ENCODE measurements at regions not wholly inside any gene's neighbourhood (a gene's known extent, or its start where the extent isn't known, plus 50 kb on each side); places are given as distances from the start of the nearest gene placed in this dataset.

DNA sequence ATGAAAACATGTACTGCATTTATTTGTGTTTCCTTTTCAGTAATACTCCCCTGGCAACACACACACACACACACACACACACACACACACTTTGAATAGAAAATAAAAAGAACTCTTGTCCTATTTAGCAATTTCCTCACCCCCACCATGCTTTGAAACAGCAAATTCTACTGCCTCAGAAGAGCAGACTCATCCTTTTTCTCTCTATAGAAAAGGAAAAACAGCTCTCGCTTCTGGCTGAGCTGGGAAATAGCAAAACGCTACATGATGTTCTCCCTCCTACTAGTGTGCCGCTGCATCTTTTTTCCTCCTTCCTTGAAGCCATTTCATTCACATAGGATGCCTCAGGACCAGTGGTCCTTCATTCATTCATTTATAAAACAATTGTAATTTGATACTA, 453.6 kb downstream of the CSNK1G3 start:
- H4K20me1 ChIP-seq (ENCODE audit: control insufficient read depth, insufficient read depth, insufficient read length), result no peaks in the 10 kb centered on the region
- H2BK15ac ChIP-seq (ENCODE audit: low read depth, low read length), result no peak overlapping the region
- H2AK5ac ChIP-seq (ENCODE audit: insufficient read length, low read length), result no peak overlapping the region
- no peaks in the 10 kb centered on the region for H3K23me2 ChIP-seq (ENCODE audit: insufficient read length, low read depth, low read length, poor library complexity, severe bottlenecking)
- WGBS (ENCODE audit: extremely low coverage, insufficient read length, low lambda C conversion rate), result no CpG with 5 or more reads among the region's 3 CpGs
- no peak overlapping the region for H3K4ac ChIP-seq (ENCODE audit: low read depth, low read length)
- Mint-ChIP-seq H3K9me3 (peaks cover 14 to 23% of the 10 kb centered on the region in 2 experiments; a peak in 4 of 5 replicates), H3K27me3 (ENCODE audit: low read depth) (no peaks in the 10 kb centered on the region), H3K27ac (no peak overlapping the region), H3K4me3 (no peak overlapping the region), H3K36me3 (ENCODE audit: insufficient read depth in 1 of 3, low read depth in 3 of 3) (peaks cover 0 to 19% (median 13%) of the 10 kb centered on the region in 3 experiments; a peak in 4 of 7 replicates), H3K4me1 (peaks cover 5% of the 10 kb centered on the region in 2 experiments; a peak in 2 of 4 replicates)
- H3K27me3 ChIP-seq (ENCODE audit: insufficient read depth, low read length), result no peaks in the 10 kb centered on the region
- no peak overlapping the region for H2BK12ac ChIP-seq (ENCODE audit: insufficient read length, low read depth, low read length)
- DNase-seq, result no peak
- no peak overlapping the region for H3K18ac ChIP-seq (ENCODE audit: insufficient read length, low read depth, low read length)
- no peaks in the 10 kb centered on the region for H3K79me1 ChIP-seq (ENCODE audit: insufficient read depth, low read depth, low read length, poor library complexity, severe bottlenecking)
- no peak overlapping the region for H4K8ac ChIP-seq (replicated peaks; ENCODE audit: insufficient read length, low read depth, low read length)
- H4K5ac ChIP-seq (ENCODE audit: insufficient read length, low read depth, low read length), result no peak overlapping the region
- no peak overlapping the region for H3K27ac ChIP-seq (ENCODE audit: insufficient read length, low read depth, low read length)
- H2AFZ ChIP-seq (ENCODE audit: low read length), result no peak overlapping the region
- no peak overlapping the region for H3K56ac ChIP-seq (ENCODE audit: insufficient read length, low read depth, low read length)
- H3K4me1 ChIP-seq (ENCODE audit: insufficient read depth, low read length), result no peaks in the 10 kb centered on the region
- no peaks in the 10 kb centered on the region for H3K79me2 ChIP-seq (ENCODE audit: insufficient read depth, low read length)
- H3K9me3 ChIP-seq (ENCODE audit: control insufficient read depth, low read depth, low read length), result no peaks in the 10 kb centered on the region
- no peak overlapping the region for H2BK5ac ChIP-seq (ENCODE audit: insufficient read length, low read length)
- no peak overlapping the region for H3K14ac ChIP-seq (ENCODE audit: insufficient read depth, low read length)
- no peak overlapping the region for H4K91ac ChIP-seq (ENCODE audit: insufficient read length, low read depth, low read length)
- no peak overlapping the region for H3K9ac ChIP-seq (ENCODE audit: extremely low read depth, insufficient read length, low read length)
- H2BK20ac ChIP-seq (ENCODE audit: low read depth, low read length, poor library complexity, severe bottlenecking), result no peak overlapping the region
- TF ChIP-seq, protein P1, sequence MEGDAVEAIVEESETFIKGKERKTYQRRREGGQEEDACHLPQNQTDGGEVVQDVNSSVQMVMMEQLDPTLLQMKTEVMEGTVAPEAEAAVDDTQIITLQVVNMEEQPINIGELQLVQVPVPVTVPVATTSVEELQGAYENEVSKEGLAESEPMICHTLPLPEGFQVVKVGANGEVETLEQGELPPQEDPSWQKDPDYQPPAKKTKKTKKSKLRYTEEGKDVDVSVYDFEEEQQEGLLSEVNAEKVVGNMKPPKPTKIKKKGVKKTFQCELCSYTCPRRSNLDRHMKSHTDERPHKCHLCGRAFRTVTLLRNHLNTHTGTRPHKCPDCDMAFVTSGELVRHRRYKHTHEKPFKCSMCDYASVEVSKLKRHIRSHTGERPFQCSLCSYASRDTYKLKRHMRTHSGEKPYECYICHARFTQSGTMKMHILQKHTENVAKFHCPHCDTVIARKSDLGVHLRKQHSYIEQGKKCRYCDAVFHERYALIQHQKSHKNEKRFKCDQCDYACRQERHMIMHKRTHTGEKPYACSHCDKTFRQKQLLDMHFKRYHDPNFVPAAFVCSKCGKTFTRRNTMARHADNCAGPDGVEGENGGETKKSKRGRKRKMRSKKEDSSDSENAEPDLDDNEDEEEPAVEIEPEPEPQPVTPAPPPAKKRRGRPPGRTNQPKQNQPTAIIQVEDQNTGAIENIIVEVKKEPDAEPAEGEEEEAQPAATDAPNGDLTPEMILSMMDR (conservative IDR thresholded peaks at IDR 0.05), result no peak
- no peak overlapping the region for H2BK120ac ChIP-seq (ENCODE audit: low read depth, low read length, poor library complexity, severe bottlenecking)
- no peak overlapping the region for H3K4me2 ChIP-seq (ENCODE audit: insufficient read depth, insufficient read length, low read length)
- H3T11ph ChIP-seq (ENCODE audit: low read length), result no peak overlapping the region
- H3K23ac ChIP-seq (ENCODE audit: insufficient read length, low read depth, low read length), result no peak overlapping the region
